ENCODE measurements at regions not wholly inside any gene's neighbourhood (a gene's known extent, or its start where the extent isn't known, plus 50 kb on each side); places are given as distances from the start of the nearest gene placed in this dataset.

DNA sequence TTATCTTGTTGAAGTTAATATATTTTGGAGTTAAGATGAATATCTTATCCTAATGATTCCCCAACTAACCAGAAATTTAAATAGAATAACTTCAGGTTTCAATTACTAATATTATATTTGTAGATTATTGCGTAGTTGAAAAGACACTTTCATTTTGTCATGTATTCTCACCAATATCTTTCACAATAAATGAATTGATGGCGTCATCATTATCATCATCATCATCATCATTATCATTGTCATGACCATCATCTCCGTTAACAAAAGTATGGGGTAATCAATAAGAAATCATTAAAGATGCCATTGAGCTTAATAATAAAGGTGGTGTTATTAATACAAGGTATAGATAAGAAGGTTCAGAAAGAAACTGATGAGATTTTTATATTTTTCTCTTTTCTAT, 768.8 kb upstream of the SLC10A2 start:
- Histone ChIP-seq H3K4me2 (ENCODE audit: unreplicated experiment) (no peak overlapping the region), H3K27me3 (replicated peaks; ENCODE audit: insufficient read depth) (no peaks in the 10 kb centered on the region), H3K27ac (no peak overlapping the region), H4K20me1 (ENCODE audit: insufficient read depth) (no peaks in the 10 kb centered on the region), H3K9me3 (ENCODE audit: low read depth) (peaks cover 3% of the 10 kb centered on the region), H3K4me1 (ENCODE audit: insufficient read depth) (no peaks in the 10 kb centered on the region), H3K79me2 (ENCODE audit: insufficient read depth) (no peaks in the 10 kb centered on the region), H3F3A (ENCODE audit: insufficient read depth) (no peaks in the 10 kb centered on the region), H3K9me2 (ENCODE audit: insufficient read depth) (no peaks in the 10 kb centered on the region), H3K36me3 (ENCODE audit: low read depth) (no peaks in the 10 kb centered on the region), H3K9ac (no peak overlapping the region), H3K4me3 (no peak overlapping the region), H2AFZ (no peak overlapping the region)
- in situ Hi-C loops (cut with MboI) = no loop called here
- 36 to 46% methylated on average over 3 of the region's 3 CpGs for WGBS, 2 experiments (ENCODE audit: low coverage in 1 of 2, low lambda C conversion rate in 2 of 2, missing lambda C conversion rate in 2 of 2)
- no peak for DNase-seq
- TF ChIP-seq EZH2 (IDR thresholded peaks at IDR 0.05; ENCODE audit: insufficient read depth, poor library complexity, severe bottlenecking) (no peak), EZH2phosphoT487 (IDR thresholded peaks at IDR 0.05; ENCODE audit: insufficient read depth, low read depth) (no peak)

DNA sequence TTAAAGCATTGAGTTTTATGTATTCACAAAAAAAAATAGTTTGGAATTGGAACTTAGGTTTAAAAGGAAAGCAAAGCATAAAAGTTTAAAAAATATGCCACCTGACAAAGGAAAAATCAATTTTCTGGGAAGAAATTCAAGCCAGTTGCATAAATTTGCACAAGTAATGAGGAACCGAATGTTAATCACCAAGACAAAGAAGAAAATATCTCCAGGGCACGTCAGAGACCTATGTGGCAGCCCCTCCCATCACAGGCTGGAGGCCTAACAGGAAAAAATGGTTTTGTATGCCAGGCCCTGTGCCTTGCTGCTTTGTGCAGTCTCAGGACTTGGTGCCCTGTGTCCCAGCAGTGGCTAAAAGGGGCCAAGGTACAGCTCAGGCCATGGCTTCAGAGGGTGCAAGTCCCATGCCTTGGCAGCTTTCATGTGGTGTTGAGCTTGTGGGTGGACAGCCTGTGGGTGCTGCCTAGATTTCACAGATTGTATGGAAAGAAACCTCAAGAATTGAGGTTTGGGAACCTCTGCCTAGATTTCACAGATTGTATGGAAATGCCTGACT, 767.2 kb upstream of the SLC10A2 start:
- 6 to 9% methylated on average over 2 of the region's 2 CpGs for WGBS, 2 experiments (ENCODE audit: low coverage in 1 of 2, low lambda C conversion rate in 2 of 2, missing lambda C conversion rate in 2 of 2)
- no peaks in the 10 kb centered on the region for H3K36me3 ChIP-seq (ENCODE audit: low read depth)
- TF ChIP-seq EZH2 (IDR thresholded peaks at IDR 0.05; ENCODE audit: insufficient read depth, poor library complexity, severe bottlenecking) (no peak), EZH2phosphoT487 (IDR thresholded peaks at IDR 0.05; ENCODE audit: insufficient read depth, low read depth) (no peak)
- H2AFZ ChIP-seq = no peak overlapping the region
- no peaks in the 10 kb centered on the region for H3K4me1 ChIP-seq (ENCODE audit: insufficient read depth)
- no peaks in the 10 kb centered on the region for H3K79me2 ChIP-seq (ENCODE audit: insufficient read depth)
- no peaks in the 10 kb centered on the region for H4K20me1 ChIP-seq (ENCODE audit: insufficient read depth)
- H3K4me3 ChIP-seq = no peak overlapping the region
- H3K9me3 ChIP-seq (ENCODE audit: low read depth) = peaks cover 3% of the 10 kb centered on the region
- no peak overlapping the region for H3K9ac ChIP-seq
- DNase-seq = no peak
- no peaks in the 10 kb centered on the region for H3K27me3 ChIP-seq (replicated peaks; ENCODE audit: insufficient read depth)
- no peaks in the 10 kb centered on the region for H3K9me2 ChIP-seq (ENCODE audit: insufficient read depth)
- no peaks in the 10 kb centered on the region for H3F3A ChIP-seq (ENCODE audit: insufficient read depth)
- in situ Hi-C loops (cut with MboI) = no loop called here
- no peak overlapping the region for H3K4me2 ChIP-seq (ENCODE audit: unreplicated experiment)
- H3K27ac ChIP-seq = no peak overlapping the region

DNA sequence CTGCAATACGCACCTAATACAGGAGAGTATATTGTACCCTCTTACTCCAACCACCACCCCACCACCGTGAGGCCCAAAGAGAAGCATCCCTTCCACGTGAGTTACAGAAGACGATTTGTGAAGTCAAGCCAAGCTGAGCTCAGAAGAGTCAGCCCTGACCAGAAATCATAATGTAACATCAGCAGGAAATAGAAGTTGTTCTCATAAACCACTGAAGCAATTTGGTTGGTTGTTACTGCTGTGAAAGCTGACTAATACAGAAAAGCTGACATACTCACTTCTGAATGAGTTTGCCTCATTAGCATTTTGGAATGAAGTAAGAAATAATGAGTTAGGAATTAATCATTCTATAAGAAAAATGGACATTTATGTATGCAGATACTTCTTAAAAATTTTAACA, 749.4 kb upstream of the SLC10A2 start:
- in situ Hi-C loops (cut with MboI) = no loop called here
- Histone ChIP-seq H3K79me2 (ENCODE audit: insufficient read depth) (no peaks in the 10 kb centered on the region), H3K9me2 (ENCODE audit: insufficient read depth) (no peaks in the 10 kb centered on the region), H3K27ac (no peak overlapping the region), H3K36me3 (ENCODE audit: low read depth) (no peaks in the 10 kb centered on the region), H3F3A (ENCODE audit: insufficient read depth) (no peaks in the 10 kb centered on the region), H3K4me3 (no peak overlapping the region), H2AFZ (no peak overlapping the region), H3K4me1 (ENCODE audit: insufficient read depth) (no peaks in the 10 kb centered on the region), H3K4me2 (ENCODE audit: unreplicated experiment) (no peak overlapping the region), H3K9me3 (ENCODE audit: low read depth) (no peaks in the 10 kb centered on the region), H4K20me1 (ENCODE audit: insufficient read depth) (no peaks in the 10 kb centered on the region), H3K9ac (no peak overlapping the region), H3K27me3 (replicated peaks; ENCODE audit: insufficient read depth) (no peaks in the 10 kb centered on the region)
- no peak for TF ChIP-seq EZH2phosphoT487 (IDR thresholded peaks at IDR 0.05; ENCODE audit: insufficient read depth, low read depth)
- no peak for TF ChIP-seq EZH2 (IDR thresholded peaks at IDR 0.05; ENCODE audit: insufficient read depth, poor library complexity, severe bottlenecking)
- no peak for DNase-seq
- WGBS, 2 experiments (ENCODE audit: low coverage in 1 of 2, low lambda C conversion rate in 2 of 2, missing lambda C conversion rate in 2 of 2) = 24 to 38% methylated on average over 4 of the region's 4 CpGs

DNA sequence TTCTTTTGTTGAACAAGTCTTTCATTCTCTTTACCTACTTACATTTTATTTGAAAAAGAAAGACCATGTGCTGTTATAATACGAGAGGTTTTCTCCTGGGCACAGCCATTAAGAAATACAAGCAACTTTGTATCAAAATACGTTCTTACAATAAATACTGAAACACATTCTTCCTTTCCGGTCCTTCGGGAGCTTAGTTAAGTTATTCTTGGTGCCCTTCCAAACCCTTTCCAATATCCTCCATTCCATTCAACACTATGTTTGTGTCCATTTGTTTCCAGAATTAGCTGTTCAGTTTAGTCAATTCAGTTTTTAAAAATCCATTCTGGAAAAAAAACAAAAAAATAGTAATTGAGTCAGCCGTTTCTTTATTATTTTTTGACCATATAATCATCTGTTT, 746.8 kb upstream of the SLC10A2 start:
- Histone ChIP-seq H3F3A (ENCODE audit: insufficient read depth) (no peaks in the 10 kb centered on the region), H3K9me3 (ENCODE audit: low read depth) (no peaks in the 10 kb centered on the region), H4K20me1 (ENCODE audit: insufficient read depth) (no peaks in the 10 kb centered on the region), H2AFZ (no peak overlapping the region), H3K4me1 (ENCODE audit: insufficient read depth) (no peaks in the 10 kb centered on the region), H3K27ac (no peak overlapping the region), H3K9me2 (ENCODE audit: insufficient read depth) (no peaks in the 10 kb centered on the region), H3K4me3 (no peak overlapping the region), H3K4me2 (ENCODE audit: unreplicated experiment) (no peak overlapping the region), H3K36me3 (ENCODE audit: low read depth) (no peaks in the 10 kb centered on the region), H3K9ac (no peak overlapping the region), H3K27me3 (replicated peaks; ENCODE audit: insufficient read depth) (no peaks in the 10 kb centered on the region), H3K79me2 (ENCODE audit: insufficient read depth) (no peaks in the 10 kb centered on the region)
- in situ Hi-C loops (cut with MboI) = no loop called here
- no peak for DNase-seq
- 33 to 36% methylated on average over 5 of the region's 5 CpGs for WGBS, 2 experiments (ENCODE audit: low coverage in 1 of 2, low lambda C conversion rate in 2 of 2, missing lambda C conversion rate in 2 of 2)
- TF ChIP-seq EZH2 (IDR thresholded peaks at IDR 0.05; ENCODE audit: insufficient read depth, poor library complexity, severe bottlenecking) (no peak), EZH2phosphoT487 (IDR thresholded peaks at IDR 0.05; ENCODE audit: insufficient read depth, low read depth) (no peak)

DNA sequence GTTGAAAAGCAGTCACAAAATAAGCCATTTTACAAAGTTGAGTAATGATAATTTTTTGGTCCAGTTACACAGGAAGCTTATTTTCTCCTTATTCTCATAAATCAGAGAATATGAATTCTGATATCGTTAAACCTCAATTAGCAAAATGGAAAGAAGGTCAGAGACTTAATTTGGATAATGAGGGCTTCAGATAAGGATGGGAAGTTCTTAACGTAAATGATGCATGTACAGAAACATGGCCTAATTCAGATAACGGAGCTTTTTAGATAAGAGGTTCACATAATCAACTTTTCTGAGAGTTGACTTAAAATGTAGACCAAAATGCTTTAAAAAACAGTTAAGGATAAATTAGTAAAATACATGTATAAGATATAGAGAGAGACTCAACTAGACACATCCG, 746.3 kb upstream of the SLC10A2 start:
- Histone ChIP-seq H3K27ac (no peak overlapping the region), H3K4me1 (ENCODE audit: insufficient read depth) (no peaks in the 10 kb centered on the region), H2AFZ (no peak overlapping the region), H3K4me3 (no peak overlapping the region), H3F3A (ENCODE audit: insufficient read depth) (no peaks in the 10 kb centered on the region), H3K9me2 (ENCODE audit: insufficient read depth) (no peaks in the 10 kb centered on the region), H4K20me1 (ENCODE audit: insufficient read depth) (no peaks in the 10 kb centered on the region), H3K4me2 (ENCODE audit: unreplicated experiment) (no peak overlapping the region), H3K36me3 (ENCODE audit: low read depth) (no peaks in the 10 kb centered on the region), H3K79me2 (ENCODE audit: insufficient read depth) (no peaks in the 10 kb centered on the region), H3K9ac (no peak overlapping the region), H3K9me3 (ENCODE audit: low read depth) (no peaks in the 10 kb centered on the region), H3K27me3 (replicated peaks; ENCODE audit: insufficient read depth) (no peaks in the 10 kb centered on the region)
- no peak for DNase-seq
- TF ChIP-seq EZH2 (IDR thresholded peaks at IDR 0.05; ENCODE audit: insufficient read depth, poor library complexity, severe bottlenecking) (no peak), EZH2phosphoT487 (IDR thresholded peaks at IDR 0.05; ENCODE audit: insufficient read depth, low read depth) (no peak)
- in situ Hi-C loops (cut with MboI) = no loop called here
- 30 to 34% methylated on average over 4 of the region's 4 CpGs for WGBS, 2 experiments (ENCODE audit: low coverage in 1 of 2, low lambda C conversion rate in 2 of 2, missing lambda C conversion rate in 2 of 2)
